ENCODE measurements at regions not wholly inside any gene's neighbourhood (a gene's known extent, or its start where the extent isn't known, plus 50 kb on each side); places are given as distances from the start of the nearest gene placed in this dataset.
"Not testable (repeated sequence)": the region's sequence is repeated elsewhere in the genome, so short reads cannot be mapped to it uniquely, and the experiment has no call there.

- DNase-seq (ENCODE audit: low spot score, unreplicated experiment): no peak
- Mint-ChIP-seq H3K27me3 (no peaks in the 10 kb centered on the region), H3K4me1 (ENCODE audit: low read depth) (no peaks in the 10 kb centered on the region), H3K27ac (no peak overlapping the region), H3K4me3 (ENCODE audit: low read depth) (no peak overlapping the region), H3K9me3 (ENCODE audit: low read depth) (no peaks in the 10 kb centered on the region), H3K36me3 (ENCODE audit: insufficient read depth) (no peaks in the 10 kb centered on the region)
- no peak for TF ChIP-seq CTCF (IDR thresholded peaks at IDR 0.05; ENCODE audit: unreplicated experiment)
Measured at GRCh38 chr7:25694211-25694610, 457.8 kb upstream of the NFE2L3 start.

- Mint-ChIP-seq H3K27me3 (no peaks in the 10 kb centered on the region), H3K4me3 (ENCODE audit: low read depth) (no peak overlapping the region), H3K9me3 (ENCODE audit: low read depth) (no peaks in the 10 kb centered on the region), H3K4me1 (ENCODE audit: low read depth) (no peaks in the 10 kb centered on the region), H3K36me3 (ENCODE audit: insufficient read depth) (no peaks in the 10 kb centered on the region), H3K27ac (no peak overlapping the region)
- no peak for TF ChIP-seq CTCF (IDR thresholded peaks at IDR 0.05; ENCODE audit: unreplicated experiment)
- no peak for DNase-seq (ENCODE audit: low spot score, unreplicated experiment)
Measured at GRCh38 chr7:25694699-25695098, 457.3 kb upstream of the NFE2L3 start.

- Mint-ChIP-seq H3K36me3 (ENCODE audit: insufficient read depth) (no peaks in the 10 kb centered on the region), H3K9me3 (ENCODE audit: low read depth) (no peaks in the 10 kb centered on the region), H3K27me3 (no peaks in the 10 kb centered on the region), H3K4me3 (ENCODE audit: low read depth) (no peak overlapping the region), H3K27ac (no peak overlapping the region), H3K4me1 (ENCODE audit: low read depth) (no peaks in the 10 kb centered on the region)
- TF ChIP-seq CTCF (IDR thresholded peaks at IDR 0.05; ENCODE audit: unreplicated experiment): no peak
- DNase-seq (ENCODE audit: low spot score, unreplicated experiment): no peak
Measured at GRCh38 chr7:25696571-25696970, 455.4 kb upstream of the NFE2L3 start.

GRCh38 chr7:25698451-25699113, 453.4 kb upstream of the NFE2L3 start:
- Mint-ChIP-seq H3K4me1 (ENCODE audit: low read depth) (no peaks in the 10 kb centered on the region), H3K27ac (no peak overlapping the region), H3K9me3 (ENCODE audit: low read depth) (peaks cover 5% of the 10 kb centered on the region), H3K36me3 (ENCODE audit: insufficient read depth) (peaks cover 1% of the 10 kb centered on the region), H3K27me3 (no peaks in the 10 kb centered on the region), H3K4me3 (ENCODE audit: low read depth) (no peak overlapping the region)
- DNase-seq (ENCODE audit: low spot score, unreplicated experiment): no peak
- no peak for TF ChIP-seq CTCF (IDR thresholded peaks at IDR 0.05; ENCODE audit: unreplicated experiment)

GRCh38 chr7:25700141-25700540, 451.9 kb upstream of the NFE2L3 start:
- H3K4me3 Mint-ChIP-seq (ENCODE audit: low read depth); DNase-seq (ENCODE audit: low spot score, unreplicated experiment); H3K27me3 Mint-ChIP-seq; H3K4me1 Mint-ChIP-seq (ENCODE audit: low read depth); H3K27ac Mint-ChIP-seq; H3K36me3 Mint-ChIP-seq (ENCODE audit: insufficient read depth): not testable (repeated sequence)
- H3K9me3 Mint-ChIP-seq (ENCODE audit: low read depth): peaks cover 10% of the 10 kb centered on the region

GRCh38 chr7:25704413-25704812, 447.6 kb upstream of the NFE2L3 start:
- Mint-ChIP-seq H3K9me3 (ENCODE audit: low read depth) (peaks cover 15% of the 10 kb centered on the region), H3K27me3 (no peaks in the 10 kb centered on the region), H3K36me3 (ENCODE audit: insufficient read depth) (peaks cover 1% of the 10 kb centered on the region), H3K4me3 (ENCODE audit: low read depth) (no peak overlapping the region), H3K27ac (no peak overlapping the region), H3K4me1 (ENCODE audit: low read depth) (no peaks in the 10 kb centered on the region)
- TF ChIP-seq CTCF (IDR thresholded peaks at IDR 0.05; ENCODE audit: unreplicated experiment): no peak
- no peak for DNase-seq (ENCODE audit: low spot score, unreplicated experiment)

Data from progenitor cell of endocrine pancreas (in vitro differentiated cells).